LNCAP (cell line): ENCODE measurements at regions not wholly inside any gene's neighbourhood (a gene's known extent, or its start where the extent isn't known, plus 50 kb on each side); places are given as distances from the start of the nearest gene placed in this dataset.

ENCODE experiments used
- TF ChIP-seq, protein P1 (sequence below): fragments of 450-650 bp; IDR thresholded peaks from 2 replicates; pipeline ENCODE4 v1.5.1; 2017; ENCODE audit warnings: mild to moderate bottlenecking

- TF ChIP-seq, protein P1, sequence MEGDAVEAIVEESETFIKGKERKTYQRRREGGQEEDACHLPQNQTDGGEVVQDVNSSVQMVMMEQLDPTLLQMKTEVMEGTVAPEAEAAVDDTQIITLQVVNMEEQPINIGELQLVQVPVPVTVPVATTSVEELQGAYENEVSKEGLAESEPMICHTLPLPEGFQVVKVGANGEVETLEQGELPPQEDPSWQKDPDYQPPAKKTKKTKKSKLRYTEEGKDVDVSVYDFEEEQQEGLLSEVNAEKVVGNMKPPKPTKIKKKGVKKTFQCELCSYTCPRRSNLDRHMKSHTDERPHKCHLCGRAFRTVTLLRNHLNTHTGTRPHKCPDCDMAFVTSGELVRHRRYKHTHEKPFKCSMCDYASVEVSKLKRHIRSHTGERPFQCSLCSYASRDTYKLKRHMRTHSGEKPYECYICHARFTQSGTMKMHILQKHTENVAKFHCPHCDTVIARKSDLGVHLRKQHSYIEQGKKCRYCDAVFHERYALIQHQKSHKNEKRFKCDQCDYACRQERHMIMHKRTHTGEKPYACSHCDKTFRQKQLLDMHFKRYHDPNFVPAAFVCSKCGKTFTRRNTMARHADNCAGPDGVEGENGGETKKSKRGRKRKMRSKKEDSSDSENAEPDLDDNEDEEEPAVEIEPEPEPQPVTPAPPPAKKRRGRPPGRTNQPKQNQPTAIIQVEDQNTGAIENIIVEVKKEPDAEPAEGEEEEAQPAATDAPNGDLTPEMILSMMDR = no peak
Measured at GRCh38 chr17:20926532-20926931, 116.3 kb downstream of the USP22 start.

DNA sequence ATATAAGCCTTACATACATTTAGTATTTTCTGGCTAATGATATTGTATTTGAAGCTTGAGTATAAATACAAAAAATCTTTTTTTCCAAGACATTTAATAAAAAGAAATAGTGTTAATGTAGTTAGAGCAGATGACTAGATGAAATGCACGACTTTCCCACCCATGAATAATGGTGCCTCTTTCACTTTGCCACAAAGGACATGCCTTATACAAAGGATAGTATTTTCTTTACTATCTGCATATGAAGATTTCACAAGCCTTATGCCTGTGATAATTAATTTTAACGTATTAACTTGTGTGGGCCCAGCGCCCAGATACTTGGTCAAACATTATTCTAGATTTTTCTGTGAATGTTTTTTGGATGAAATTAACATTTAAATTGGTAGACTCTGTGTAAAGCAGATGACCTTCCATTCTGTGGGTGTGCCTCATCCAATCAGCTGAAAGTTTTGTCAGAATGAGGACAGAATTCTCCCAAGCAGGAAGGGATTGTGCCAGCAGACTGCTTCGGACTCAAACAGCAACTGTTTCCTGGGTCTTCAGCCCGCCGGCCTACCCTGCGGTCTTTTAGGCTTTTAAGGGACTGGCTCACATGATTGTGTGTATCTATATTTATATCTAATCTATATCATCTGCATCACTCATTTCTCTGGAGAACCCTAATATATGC lies 115.4 kb downstream of the USP22 start:
- TF ChIP-seq, protein P1 = no peak

DNA sequence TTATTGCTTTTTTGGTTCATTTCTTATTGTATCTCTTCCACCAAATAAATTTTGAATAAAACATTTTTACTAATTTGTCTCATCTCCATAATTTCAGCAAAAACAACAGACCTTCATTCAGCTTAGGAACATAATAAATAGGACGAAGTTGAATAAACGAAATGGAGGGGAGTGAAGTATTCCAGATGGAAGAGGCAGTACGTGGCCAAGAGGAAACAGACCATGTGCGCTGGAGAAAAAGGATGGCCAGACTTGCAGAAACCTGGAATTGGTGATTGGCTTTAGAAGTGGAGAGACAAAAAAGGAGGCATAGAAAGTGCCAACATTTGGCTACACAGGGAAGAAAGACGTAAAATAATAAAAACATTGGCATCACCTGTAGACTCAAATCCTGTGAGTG lies 113.5 kb downstream of the USP22 start:
- TF ChIP-seq, protein P1 = no peak

DNA sequence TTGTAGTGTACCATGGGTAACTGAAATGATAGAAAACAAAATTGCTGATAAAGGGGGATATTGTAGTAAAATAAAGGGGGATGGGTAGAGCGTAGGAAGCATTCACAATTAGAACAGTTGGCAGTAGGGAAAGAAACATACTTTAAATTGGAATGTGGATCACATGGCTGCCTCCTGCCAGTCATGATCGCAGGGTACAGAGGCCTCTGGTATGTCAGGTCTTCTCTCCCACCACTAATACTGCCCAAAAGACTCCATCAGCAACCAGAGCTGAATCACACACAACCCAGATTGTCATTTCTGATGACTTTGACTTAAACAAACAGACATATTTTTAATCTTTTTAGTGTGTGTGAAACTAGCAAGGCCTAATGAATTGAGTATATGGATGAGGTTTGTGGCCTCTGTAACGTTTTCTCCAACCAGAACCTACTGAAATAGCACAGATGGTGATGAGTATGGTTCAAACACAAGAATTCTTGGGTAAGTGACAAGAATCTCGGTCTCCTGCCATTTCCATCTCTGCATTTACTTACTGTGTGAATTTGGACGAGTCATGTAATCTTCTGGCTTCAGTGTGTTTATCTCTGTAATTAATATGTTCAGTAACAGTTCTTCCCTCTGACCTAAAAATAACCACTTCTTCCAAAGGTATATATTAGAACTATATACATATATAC lies 112.6 kb downstream of the USP22 start:
- TF ChIP-seq, protein P1 = no peak

- TF ChIP-seq, protein P1 = no peak
Measured at GRCh38 chr17:20934288-20934687, 108.5 kb downstream of the USP22 start.

- TF ChIP-seq, protein P1 = no peak
Measured at GRCh38 chr17:20935740-20936139, 107.1 kb downstream of the USP22 start.

GRCh38 chr17:20938244-20938643 lies 104.6 kb downstream of the USP22 start:
- TF ChIP-seq, protein P1 = no peak
